GM06990 (cell line): ENCODE measurements at regions not wholly inside any gene's neighbourhood (a gene's known extent, or its start where the extent isn't known, plus 50 kb on each side); places are given as distances from the start of the nearest gene placed in this dataset.

Experiments used
- DNase-seq: peaks from one replicate; pipeline ENCODE4 v3.0.0-alpha.2; 2011; ENCODE audit not compliant: insufficient read length; ENCODE audit errors: extremely low read depth
- H3K27me3 ChIP-seq: replicated peaks from 2 replicates; pipeline ENCODE4 v1.6.0; 2011; ENCODE audit warnings: low read length; ENCODE audit not compliant: control insufficient read depth, insufficient read depth
- H3K36me3 ChIP-seq: 2 replicates; pipeline ENCODE4 v1.5.1; 2011; ENCODE audit warnings: low read length; ENCODE audit not compliant: control insufficient read depth, insufficient read depth
- H3K4me3 ChIP-seq: replicated peaks from 2 replicates; pipeline ENCODE4 v1.5.1; 2011; ENCODE audit warnings: low read depth, mild to moderate bottlenecking, control low read depth, low read length
- CTCF ChIP-seq: IDR thresholded peaks from 2 replicates; pipeline ENCODE4 v1.5.1; 2011; ENCODE audit warnings: low read length, control low read depth, mild to moderate bottlenecking, inconsistent platforms; ENCODE audit not compliant: insufficient read depth, poor library complexity, severe bottlenecking

GRCh38 chr5:63596254-63596653 lies 366.0 kb downstream of the HTR1A start:
- DNase-seq = no peak
- Histone ChIP-seq H3K27me3 (no peaks in the 10 kb centered on the region), H3K4me3 (no peak overlapping the region), H3K36me3 (no peaks in the 10 kb centered on the region)
- no peak for TF ChIP-seq CTCF

GRCh38 chr5:63573380-63573779 lies 388.9 kb downstream of the HTR1A start:
- H3K4me3 ChIP-seq = no peak overlapping the region
- no peak for DNase-seq
- H3K36me3 ChIP-seq = no peaks in the 10 kb centered on the region
- no peaks in the 10 kb centered on the region for H3K27me3 ChIP-seq
- TF ChIP-seq CTCF = no peak

GRCh38 chr5:63572740-63573139 lies 389.5 kb downstream of the HTR1A start:
- no peak for DNase-seq
- Histone ChIP-seq H3K4me3 (no peak overlapping the region), H3K36me3 (no peaks in the 10 kb centered on the region), H3K27me3 (no peaks in the 10 kb centered on the region)
- no peak for TF ChIP-seq CTCF

- H3K4me3 ChIP-seq = no peak overlapping the region
- H3K36me3 ChIP-seq = no peaks in the 10 kb centered on the region
- no peaks in the 10 kb centered on the region for H3K27me3 ChIP-seq
- TF ChIP-seq CTCF = no peak
- DNase-seq = no peak
Measured at GRCh38 chr5:63570752-63571151, 391.5 kb downstream of the HTR1A start.

GRCh38 chr5:63564789-63565188 lies 397.5 kb downstream of the HTR1A start:
- DNase-seq = no peak
- Histone ChIP-seq H3K4me3 (no peak overlapping the region), H3K27me3 (no peaks in the 10 kb centered on the region), H3K36me3 (no peaks in the 10 kb centered on the region)
- TF ChIP-seq CTCF = no peak
